Ishikawa (cell line): ENCODE measurements at regions not wholly inside any gene's neighbourhood (a gene's known extent, or its start where the extent isn't known, plus 50 kb on each side); places are given as distances from the start of the nearest gene placed in this dataset.

Experiments used
- CEBPB ChIP-seq: IDR thresholded peaks from 2 replicates; pipeline ENCODE4 v1.6.1; 2012
- EGR1 ChIP-seq: IDR thresholded peaks from 2 replicates; pipeline ENCODE4 v1.6.1; 2012
- EP300 ChIP-seq: IDR thresholded peaks from 2 replicates; pipeline ENCODE4 v1.6.1; 2012; ENCODE audit warnings: borderline replicate concordance
- FOXM1 ChIP-seq: IDR thresholded peaks from 2 replicates; pipeline ENCODE4 v1.6.1; 2012; ENCODE audit warnings: low read depth, borderline replicate concordance
- MAX ChIP-seq: IDR thresholded peaks from 2 replicates; pipeline ENCODE4 v1.6.1; 2012
- RAD21 ChIP-seq: IDR thresholded peaks from 2 replicates; pipeline ENCODE4 v1.6.1; 2012; ENCODE audit warnings: low read depth
- REST ChIP-seq: IDR thresholded peaks from 2 replicates; pipeline ENCODE4 v1.6.1; 2012; ENCODE audit warnings: low read depth, mild to moderate bottlenecking
- TAF1 ChIP-seq: IDR thresholded peaks from 2 replicates; pipeline ENCODE4 v1.6.1; 2012; ENCODE audit warnings: low read depth, mild to moderate bottlenecking
- TCF12 ChIP-seq: IDR thresholded peaks from 2 replicates; pipeline ENCODE4 v1.6.1; 2012; ENCODE audit warnings: low read depth
- YY1 ChIP-seq: IDR thresholded peaks from 2 replicates; pipeline ENCODE4 v1.6.1; 2012; ENCODE audit warnings: low read depth
- ZBTB7A ChIP-seq: IDR thresholded peaks from 2 replicates; pipeline ENCODE4 v1.6.1; 2012; ENCODE audit warnings: low read depth
- TF ChIP-seq, protein P1 (sequence below): IDR thresholded peaks from 2 replicates; pipeline ENCODE4 v1.6.1; 2012

GRCh38 chr13:80604098-80604497 lies 263.2 kb upstream of the SPRY2 start:
- TF ChIP-seq REST (no peak), EP300 (no peak), ZBTB7A (no peak), FOXM1 (no peak), RAD21 (no peak), TCF12 (no peak), MAX (no peak), TAF1 (no peak), YY1 (no peak), EGR1 (no peak), CEBPB (no peak)
- TF ChIP-seq, protein P1, sequence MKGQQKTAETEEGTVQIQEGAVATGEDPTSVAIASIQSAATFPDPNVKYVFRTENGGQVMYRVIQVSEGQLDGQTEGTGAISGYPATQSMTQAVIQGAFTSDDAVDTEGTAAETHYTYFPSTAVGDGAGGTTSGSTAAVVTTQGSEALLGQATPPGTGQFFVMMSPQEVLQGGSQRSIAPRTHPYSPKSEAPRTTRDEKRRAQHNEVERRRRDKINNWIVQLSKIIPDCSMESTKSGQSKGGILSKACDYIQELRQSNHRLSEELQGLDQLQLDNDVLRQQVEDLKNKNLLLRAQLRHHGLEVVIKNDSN = no peak
